Liver (tissue), 3 donors: ENCODE measurements at regions not wholly inside any gene's neighbourhood (a gene's known extent, or its start where the extent isn't known, plus 50 kb on each side); places are given as distances from the start of the nearest gene placed in this dataset.

Experiments used
- CTCF ChIP-seq: fragments of 150-350 bp; IDR thresholded peaks from 2 replicates; pipeline ENCODE4 v1.5.1; 2017; ENCODE audit warnings: improper control_type of control experiment, low read depth, low read length; ENCODE audit not compliant: missing input control
- JUND ChIP-seq, 2 donors: IDR thresholded peaks; 2 replicates each; pipeline ENCODE4 v1.6.1; 2016; ENCODE audit warnings: antibody characterized with exemption in 2 of 2
- REST ChIP-seq: IDR thresholded peaks from 2 replicates; pipeline ENCODE4 v1.6.1; 2016; ENCODE audit warnings: antibody characterized with exemption, mild to moderate bottlenecking
- TAF1 ChIP-seq: conservative IDR thresholded peaks from 2 replicates; pipeline ENCODE4 v1.6.1; 2016; ENCODE audit warnings: antibody characterized with exemption, mild to moderate bottlenecking
- TF ChIP-seq, protein P1 (sequence below): IDR thresholded peaks from 2 replicates; pipeline ENCODE4 v1.6.1; 2016; ENCODE audit warnings: antibody characterized with exemption
- donor health status: healthy.
- donor health status: healthy.

DNA sequence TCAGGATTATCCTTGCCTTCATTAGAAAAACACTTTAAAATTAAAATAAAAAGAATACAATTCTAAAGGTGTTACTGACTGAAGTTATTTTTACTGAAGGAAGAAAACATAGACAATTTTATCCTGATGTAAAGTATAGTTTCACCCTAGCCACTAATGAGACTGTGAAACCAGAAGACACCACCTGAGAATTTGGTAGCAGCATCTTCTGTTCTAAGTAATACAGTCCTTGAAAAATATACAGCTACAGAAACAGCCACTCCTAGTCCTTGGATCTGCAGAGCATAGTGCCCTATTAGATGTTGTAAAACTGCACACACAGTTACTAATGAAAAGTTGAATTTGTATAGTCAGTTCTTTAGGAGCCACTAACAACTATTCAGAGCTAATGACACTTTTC, 377.7 kb downstream of the PRR16 start:
- TF ChIP-seq TAF1 (no peak), CTCF (no peak), REST (no peak), JUND (IDR thresholded peaks at IDR 0.05) (no peak)
- TF ChIP-seq, protein P1, sequence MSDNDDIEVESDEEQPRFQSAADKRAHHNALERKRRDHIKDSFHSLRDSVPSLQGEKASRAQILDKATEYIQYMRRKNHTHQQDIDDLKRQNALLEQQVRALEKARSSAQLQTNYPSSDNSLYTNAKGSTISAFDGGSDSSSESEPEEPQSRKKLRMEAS: no peak
